DOHH2 (cell line): ENCODE measurements at regions not wholly inside any gene's neighbourhood (a gene's known extent, or its start where the extent isn't known, plus 50 kb on each side); places are given as distances from the start of the nearest gene placed in this dataset.
"Not testable (repeated sequence)": the region's sequence is repeated elsewhere in the genome, so short reads cannot be mapped to it uniquely, and the experiment has no call there.

Experiments used
- EZH2phosphoT487 ChIP-seq: fragments of 200-600 bp; sonication (generic); IDR thresholded peaks from 2 replicates; pipeline ENCODE4 v1.6.1; 2017; ENCODE audit warnings: borderline replicate concordance, mild to moderate bottlenecking, antibody characterized with exemption, low read length, moderate library complexity, mixed read lengths
- TF ChIP-seq, protein P1 (sequence below): fragments of 200-600 bp; sonication (generic); IDR thresholded peaks from one replicate; pipeline ENCODE4 v1.5.1; 2014; ENCODE audit warnings: antibody characterized with exemption, mild to moderate bottlenecking, low read depth, low read length; ENCODE audit not compliant: poor library complexity, severe bottlenecking

DNA sequence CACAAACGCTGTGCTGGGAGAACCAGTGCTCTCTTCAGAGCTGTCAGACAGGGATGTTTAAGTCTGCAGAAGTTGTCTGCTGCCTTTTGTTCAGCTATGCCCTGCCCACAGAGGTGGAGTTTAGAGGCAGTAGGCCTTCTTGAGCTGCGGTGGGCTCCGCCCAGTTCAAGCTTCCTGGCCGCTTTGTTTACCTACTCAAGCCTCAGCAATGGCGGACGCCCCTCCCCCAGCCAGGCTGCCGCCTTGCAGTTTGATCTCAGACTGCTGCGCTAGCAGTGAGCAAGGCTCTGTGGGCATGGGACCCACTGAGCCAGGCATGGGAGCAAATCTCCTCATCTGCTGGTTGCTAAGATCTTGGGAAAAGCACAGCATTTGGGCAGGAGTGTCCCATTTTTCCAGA, 142.1 kb downstream of the LRRN1 start:
- TF ChIP-seq, protein P1, sequence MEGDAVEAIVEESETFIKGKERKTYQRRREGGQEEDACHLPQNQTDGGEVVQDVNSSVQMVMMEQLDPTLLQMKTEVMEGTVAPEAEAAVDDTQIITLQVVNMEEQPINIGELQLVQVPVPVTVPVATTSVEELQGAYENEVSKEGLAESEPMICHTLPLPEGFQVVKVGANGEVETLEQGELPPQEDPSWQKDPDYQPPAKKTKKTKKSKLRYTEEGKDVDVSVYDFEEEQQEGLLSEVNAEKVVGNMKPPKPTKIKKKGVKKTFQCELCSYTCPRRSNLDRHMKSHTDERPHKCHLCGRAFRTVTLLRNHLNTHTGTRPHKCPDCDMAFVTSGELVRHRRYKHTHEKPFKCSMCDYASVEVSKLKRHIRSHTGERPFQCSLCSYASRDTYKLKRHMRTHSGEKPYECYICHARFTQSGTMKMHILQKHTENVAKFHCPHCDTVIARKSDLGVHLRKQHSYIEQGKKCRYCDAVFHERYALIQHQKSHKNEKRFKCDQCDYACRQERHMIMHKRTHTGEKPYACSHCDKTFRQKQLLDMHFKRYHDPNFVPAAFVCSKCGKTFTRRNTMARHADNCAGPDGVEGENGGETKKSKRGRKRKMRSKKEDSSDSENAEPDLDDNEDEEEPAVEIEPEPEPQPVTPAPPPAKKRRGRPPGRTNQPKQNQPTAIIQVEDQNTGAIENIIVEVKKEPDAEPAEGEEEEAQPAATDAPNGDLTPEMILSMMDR: not testable (repeated sequence)
- not testable (repeated sequence) for TF ChIP-seq EZH2phosphoT487
